ENCODE measurements at regions not wholly inside any gene's neighbourhood (a gene's known extent, or its start where the extent isn't known, plus 50 kb on each side); places are given as distances from the start of the nearest gene placed in this dataset.
"Not testable (repeated sequence)": the region's sequence is repeated elsewhere in the genome, so short reads cannot be mapped to it uniquely, and the experiment has no call there.

GRCh38 chr5:3339092-3339797, 256.4 kb upstream of the IRX1 start:
- DNase-seq: no peak

GRCh38 chr5:3337812-3338541, 257.7 kb upstream of the IRX1 start:
- no peak for DNase-seq

- no peak for DNase-seq
Measured at GRCh38 chr5:3336666-3337065, 259.0 kb upstream of the IRX1 start.

DNA sequence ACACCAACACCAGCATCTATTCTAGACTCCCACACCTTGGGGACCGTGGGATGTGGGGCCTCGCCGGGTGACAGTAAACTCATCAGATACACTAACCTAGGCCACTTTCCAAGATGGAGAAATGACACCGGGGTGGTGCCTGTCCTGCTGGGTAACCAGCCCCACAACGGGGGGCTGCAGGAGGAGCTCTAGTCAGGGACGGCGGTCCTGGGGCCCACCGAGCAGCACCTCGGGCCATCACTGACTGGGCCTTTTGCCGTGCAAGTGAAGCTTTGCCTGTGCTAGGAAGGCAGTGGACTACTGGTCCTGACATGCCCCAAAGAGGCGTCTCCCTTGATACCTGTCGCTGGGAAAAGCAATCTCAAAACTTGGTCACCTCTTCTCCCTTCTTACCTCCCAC, 260.3 kb upstream of the IRX1 start:
- DNase-seq: no peak

DNA sequence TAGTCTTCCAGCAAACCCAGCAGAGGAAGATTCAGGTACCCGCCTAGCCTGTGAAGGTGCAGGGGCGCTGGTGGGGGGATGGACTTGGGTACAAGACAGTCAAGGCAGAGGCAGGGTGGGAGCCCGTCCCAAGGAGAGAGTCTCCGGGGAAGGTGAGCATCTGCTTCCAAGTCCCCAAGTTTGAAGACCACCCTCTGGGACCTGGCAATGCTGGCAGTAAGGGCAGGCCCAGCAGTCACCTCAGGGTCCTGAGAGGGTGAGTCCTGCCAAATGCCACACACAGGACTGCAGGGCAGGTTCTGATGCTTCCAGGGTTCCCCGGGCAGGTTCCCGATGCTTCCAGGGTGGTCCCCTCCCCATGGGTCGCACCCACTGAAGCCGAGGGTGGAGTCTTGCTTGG, 261.8 kb upstream of the IRX1 start:
- no peak for DNase-seq

DNA sequence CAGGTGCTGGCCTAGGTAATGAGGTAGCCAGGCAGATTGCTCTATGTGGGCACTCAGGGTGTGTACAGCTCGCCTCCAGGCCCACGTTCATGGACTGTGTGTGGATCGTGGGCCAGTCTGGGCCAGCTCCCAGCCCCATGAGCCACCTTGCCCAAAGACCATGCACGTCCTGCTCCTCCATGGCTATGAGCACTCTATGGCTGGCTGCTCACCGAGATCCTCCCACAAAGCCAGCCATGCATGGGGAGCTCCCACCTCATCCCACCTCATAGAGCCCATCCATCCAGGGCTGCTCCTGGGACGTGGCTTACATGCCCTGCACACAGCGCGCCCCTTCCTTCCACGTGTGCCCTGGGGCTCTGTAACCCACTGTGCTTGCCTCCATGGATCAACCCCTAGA, 262.5 kb upstream of the IRX1 start:
- no peak for DNase-seq

- no peak for DNase-seq
Measured at GRCh38 chr5:3331819-3332218, 263.8 kb upstream of the IRX1 start.

DNA sequence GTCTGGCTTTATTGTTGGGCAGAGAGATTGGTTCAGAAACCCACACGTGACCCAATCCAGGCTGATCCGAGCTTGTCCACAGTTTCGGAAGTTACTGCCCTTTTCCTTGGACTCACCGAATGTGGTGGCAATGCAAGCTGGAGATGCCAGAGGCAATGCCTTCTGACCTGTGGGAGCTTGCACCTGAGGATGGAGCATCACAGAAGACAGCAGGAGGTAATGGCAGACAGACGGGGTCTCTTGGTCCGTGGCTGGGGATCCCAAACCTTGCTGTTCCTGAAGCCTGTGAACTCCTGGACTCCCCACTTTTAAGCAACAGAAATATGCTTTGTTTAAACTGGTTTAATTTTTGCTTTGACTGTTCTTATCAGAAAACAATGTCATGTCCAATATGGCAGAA, 265.2 kb upstream of the IRX1 start:
- no peak for DNase-seq

GRCh38 chr5:3329427-3329826, 266.2 kb upstream of the IRX1 start:
- DNase-seq: no peak

DNA sequence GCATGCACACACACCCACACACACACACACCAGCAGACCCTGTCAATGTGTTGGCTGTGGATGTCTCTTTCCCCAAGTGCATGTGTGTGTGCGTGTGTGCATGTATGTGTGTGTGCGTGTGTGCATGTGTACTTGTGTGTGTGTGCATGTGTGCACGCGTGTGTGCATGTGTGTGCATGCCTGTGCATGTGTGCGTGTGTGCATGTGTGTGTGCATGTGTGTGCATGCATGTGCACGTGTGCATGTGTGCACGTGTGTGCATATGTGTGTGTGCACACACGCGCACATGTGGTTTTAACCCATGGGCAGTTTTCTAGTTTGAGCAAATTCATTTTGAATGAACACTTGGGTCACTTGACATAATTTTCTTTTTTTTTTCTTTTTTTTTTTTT, 268.8 kb upstream of the IRX1 start:
- no peak for DNase-seq

DNA sequence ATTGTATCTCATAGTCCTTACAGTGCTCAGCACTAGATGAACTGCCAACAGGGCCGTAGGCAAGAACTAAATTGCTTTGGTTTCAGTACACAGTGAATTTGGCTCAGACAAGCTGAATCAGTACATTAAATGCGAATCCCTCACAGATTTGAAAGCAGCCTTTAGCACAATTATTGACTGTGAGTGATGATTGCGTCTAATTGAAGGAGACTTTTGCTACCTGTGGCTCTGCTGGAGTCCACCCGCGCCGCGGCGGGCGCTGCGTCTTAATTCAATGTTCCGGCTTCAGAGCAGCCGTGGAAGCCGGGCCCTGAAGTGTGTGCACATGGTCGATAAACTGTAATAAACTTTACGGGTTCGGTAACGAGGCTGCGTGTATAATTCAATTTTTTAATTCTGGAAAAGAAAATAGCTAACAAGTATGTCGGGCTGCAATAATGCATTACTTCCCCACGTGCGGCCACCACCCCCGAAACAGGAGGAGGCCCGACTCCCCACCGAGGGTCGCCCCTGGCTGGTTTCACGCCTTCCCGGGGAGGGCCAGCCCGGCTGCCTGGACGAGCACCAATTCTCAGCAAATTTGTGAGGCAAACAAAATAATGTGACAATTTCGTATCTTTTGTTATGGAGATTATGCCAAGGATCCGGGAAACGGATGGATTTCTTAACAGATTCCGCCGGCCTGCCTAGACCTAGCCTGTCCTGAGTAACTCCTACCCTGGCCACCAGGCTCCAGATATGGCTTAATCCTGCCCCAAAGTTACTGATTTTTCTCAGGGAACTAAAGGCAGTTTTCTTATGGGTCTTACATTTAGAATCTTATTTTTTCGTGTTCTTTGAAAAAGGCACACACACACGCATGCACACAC, 269.4 kb upstream of the IRX1 start:
- no peak for DNase-seq

DNA sequence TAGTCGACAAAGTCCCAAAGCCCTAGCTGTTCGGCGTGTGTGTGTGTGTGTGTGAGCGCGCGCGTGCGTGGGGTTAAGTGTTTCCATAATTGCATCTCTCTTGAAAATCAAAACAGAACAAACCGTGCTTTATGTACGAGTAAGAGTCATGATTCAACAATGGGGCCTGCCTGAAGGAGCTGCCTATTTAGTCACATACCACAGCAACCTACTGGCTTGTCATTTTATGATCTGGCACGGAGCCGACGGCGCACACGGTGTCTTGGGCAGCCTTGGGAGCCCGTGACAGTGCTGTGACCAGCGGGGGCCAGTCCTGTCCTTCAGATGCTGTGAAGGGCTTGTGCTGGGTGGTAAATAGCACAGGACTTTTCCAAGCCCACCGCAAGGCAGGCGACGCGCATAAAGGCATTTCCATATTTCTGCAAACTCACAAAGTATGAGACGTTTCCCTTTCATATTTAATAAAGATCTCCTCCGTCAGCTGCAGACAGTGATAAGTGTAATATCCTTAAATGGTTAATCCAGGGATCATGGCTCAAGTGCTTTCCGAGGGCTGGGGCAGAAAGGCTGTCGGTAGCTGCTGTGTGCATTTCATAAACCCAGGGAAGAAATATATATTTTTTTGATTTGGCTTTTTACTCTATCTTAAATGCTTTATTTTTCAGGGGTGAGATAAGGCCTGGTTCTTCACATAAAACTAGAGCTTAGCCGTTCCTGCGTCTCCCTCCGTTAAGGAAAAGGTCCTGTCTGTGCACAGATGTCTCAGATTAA, 270.2 kb upstream of the IRX1 start:
- DNase-seq: peak; percentile 70

- DNase-seq: no peak
Measured at GRCh38 chr5:3324421-3325101, 271.1 kb upstream of the IRX1 start.

DNA sequence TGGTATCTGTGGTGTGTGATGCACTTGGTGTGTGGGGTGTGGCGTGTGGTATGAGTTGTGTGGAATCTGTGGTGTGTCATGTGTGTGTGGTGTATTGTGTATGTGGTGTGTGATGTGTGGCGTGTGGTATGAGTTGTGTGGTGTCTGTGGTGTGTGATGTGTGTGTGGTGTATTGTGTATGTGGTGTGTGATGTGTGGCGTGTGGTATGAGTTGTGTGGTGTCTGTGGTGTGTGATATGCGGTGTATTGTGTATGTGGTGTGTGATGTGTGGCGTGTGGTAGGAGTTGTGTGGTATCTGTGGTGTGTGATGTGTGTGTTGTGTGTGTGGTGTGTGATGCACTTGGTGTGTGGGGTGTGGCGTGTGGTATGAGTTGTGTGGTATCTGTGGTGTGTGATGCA, 271.7 kb upstream of the IRX1 start:
- DNase-seq: not testable (repeated sequence)

- no peak for DNase-seq
Measured at GRCh38 chr5:3323144-3323543, 272.5 kb upstream of the IRX1 start.

DNA sequence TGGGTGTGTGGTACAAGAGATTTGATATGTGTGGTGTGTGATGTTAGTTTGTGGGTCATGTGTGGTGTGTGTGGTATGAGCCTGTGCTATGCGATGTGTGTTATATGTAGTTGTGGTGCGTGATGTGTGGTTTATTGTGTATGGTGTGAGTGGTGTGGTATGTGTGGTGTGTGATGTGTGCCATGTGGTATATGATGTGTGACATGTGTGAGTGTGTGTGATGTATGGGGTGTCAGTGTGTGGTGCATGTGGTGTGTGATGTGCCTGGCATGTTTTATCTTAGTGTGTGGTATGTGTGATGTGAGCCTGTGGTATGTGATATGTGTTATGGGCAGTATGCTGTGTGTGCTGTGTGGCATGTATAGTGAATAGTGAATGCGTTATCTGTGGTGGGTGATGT, 273.0 kb upstream of the IRX1 start:
- no peak for DNase-seq

GRCh38 chr5:3321923-3322322, 273.7 kb upstream of the IRX1 start:
- DNase-seq: no peak

- no peak for DNase-seq
Measured at GRCh38 chr5:3321119-3321760, 274.4 kb upstream of the IRX1 start.

- DNase-seq: peak; percentile 58
Measured at GRCh38 chr5:3320317-3320875, 275.2 kb upstream of the IRX1 start.

- no peak for DNase-seq
Measured at GRCh38 chr5:3317051-3317795, 278.4 kb upstream of the IRX1 start.

GRCh38 chr5:3313569-3313968, 282.1 kb upstream of the IRX1 start:
- DNase-seq: no peak

Data from fibroblast of skin of right biceps (primary cell).